Mesothelial cell of epicardium (in vitro differentiated cells): ENCODE measurements at regions not wholly inside any gene's neighbourhood (a gene's known extent, or its start where the extent isn't known, plus 50 kb on each side); places are given as distances from the start of the nearest gene placed in this dataset.

ENCODE experiments used
- DNase-seq, 2 experiments: peaks; one replicate each; pipeline ENCODE4 v3.0.0; 2021; ENCODE audit warnings: low spot score in 2 of 2; ENCODE audit not compliant: unreplicated experiment in 2 of 2
- H3K27ac Mint-ChIP-seq: 2 replicates; pipeline ENCODE4 v1.8.0; 2021; ENCODE audit warnings: mixed read lengths
- H3K27me3 Mint-ChIP-seq: 2 replicates; pipeline ENCODE4 v1.8.0; 2021; ENCODE audit warnings: low read depth, mixed read lengths
- H3K36me3 Mint-ChIP-seq: 2 replicates; pipeline ENCODE4 v1.8.0; 2021; ENCODE audit warnings: mixed read lengths
- H3K4me1 Mint-ChIP-seq: 2 replicates; pipeline ENCODE4 v1.8.0; 2021; ENCODE audit warnings: mixed read lengths
- H3K4me3 Mint-ChIP-seq: 2 replicates; pipeline ENCODE4 v1.8.0; 2021; ENCODE audit warnings: mild to moderate bottlenecking, moderate library complexity, mixed read lengths
- H3K9me3 Mint-ChIP-seq: 2 replicates; pipeline ENCODE4 v1.8.0; 2021; ENCODE audit warnings: mixed read lengths
- TF ChIP-seq, protein P1 (sequence below): fragments of 200-600 bp; sonication (generic); IDR thresholded peaks from one replicate; pipeline ENCODE4 v1.5.0; 2021; ENCODE audit warnings: antibody characterized with exemption; ENCODE audit not compliant: unreplicated experiment

DNA sequence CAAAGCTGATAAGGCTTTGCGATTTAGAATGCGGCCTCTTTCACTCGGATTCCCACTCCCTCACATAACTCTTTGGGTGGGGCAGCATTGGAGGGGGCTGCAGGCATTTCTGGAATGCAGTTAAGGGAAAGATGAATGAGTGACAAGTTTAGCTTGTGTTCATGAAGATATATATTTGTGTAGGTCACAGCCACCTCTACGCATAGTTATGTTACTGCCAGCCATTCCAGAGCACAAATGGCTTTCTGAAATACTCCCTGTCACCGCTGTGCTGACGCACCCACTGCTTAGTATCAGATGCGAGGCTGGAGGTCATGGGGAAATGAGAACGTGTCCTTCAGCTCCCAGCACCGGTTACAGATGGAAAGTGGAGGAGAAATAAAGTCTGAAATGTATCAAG lies 54.1 kb upstream of the ATP1A1 start:
- TF ChIP-seq, protein P1, sequence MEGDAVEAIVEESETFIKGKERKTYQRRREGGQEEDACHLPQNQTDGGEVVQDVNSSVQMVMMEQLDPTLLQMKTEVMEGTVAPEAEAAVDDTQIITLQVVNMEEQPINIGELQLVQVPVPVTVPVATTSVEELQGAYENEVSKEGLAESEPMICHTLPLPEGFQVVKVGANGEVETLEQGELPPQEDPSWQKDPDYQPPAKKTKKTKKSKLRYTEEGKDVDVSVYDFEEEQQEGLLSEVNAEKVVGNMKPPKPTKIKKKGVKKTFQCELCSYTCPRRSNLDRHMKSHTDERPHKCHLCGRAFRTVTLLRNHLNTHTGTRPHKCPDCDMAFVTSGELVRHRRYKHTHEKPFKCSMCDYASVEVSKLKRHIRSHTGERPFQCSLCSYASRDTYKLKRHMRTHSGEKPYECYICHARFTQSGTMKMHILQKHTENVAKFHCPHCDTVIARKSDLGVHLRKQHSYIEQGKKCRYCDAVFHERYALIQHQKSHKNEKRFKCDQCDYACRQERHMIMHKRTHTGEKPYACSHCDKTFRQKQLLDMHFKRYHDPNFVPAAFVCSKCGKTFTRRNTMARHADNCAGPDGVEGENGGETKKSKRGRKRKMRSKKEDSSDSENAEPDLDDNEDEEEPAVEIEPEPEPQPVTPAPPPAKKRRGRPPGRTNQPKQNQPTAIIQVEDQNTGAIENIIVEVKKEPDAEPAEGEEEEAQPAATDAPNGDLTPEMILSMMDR, result no peak
- Mint-ChIP-seq H3K4me3 (peak overlapping the region; percentile 34), H3K27ac (peak overlapping the region; percentile 98), H3K27me3 (peaks cover 5% of the 10 kb centered on the region), H3K9me3 (no peaks in the 10 kb centered on the region), H3K36me3 (no peaks in the 10 kb centered on the region), H3K4me1 (peaks cover 62% of the 10 kb centered on the region)
- DNase-seq, result peak in 1 of 2 experiments; percentile 51

DNA sequence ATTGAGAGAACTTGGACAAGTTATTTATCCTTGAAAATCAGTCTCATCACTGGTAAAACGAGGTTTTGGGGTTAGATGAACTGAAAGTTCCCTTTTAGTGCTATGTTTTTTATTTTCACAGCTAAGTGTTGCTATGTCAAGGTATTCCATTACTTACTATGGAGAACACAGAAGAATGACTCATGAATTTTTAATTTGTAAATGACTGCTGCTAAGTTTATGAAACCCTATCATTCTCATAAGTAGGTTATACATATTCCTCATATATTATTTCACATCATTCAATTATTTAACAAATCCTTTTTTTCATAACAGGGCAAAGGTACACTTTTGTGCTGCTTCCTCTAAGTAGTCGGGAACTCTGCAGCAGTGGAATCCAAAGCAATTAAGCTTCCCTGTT lies 52.2 kb upstream of the ATP1A1 start:
- Mint-ChIP-seq H3K27me3 (peaks cover 5% of the 10 kb centered on the region), H3K36me3 (no peaks in the 10 kb centered on the region), H3K9me3 (no peaks in the 10 kb centered on the region), H3K4me3 (no peak overlapping the region), H3K4me1 (peaks cover 61% of the 10 kb centered on the region), H3K27ac (peak overlapping the region; percentile 71)
- no peak for DNase-seq
- TF ChIP-seq, protein P1, result no peak

DNA sequence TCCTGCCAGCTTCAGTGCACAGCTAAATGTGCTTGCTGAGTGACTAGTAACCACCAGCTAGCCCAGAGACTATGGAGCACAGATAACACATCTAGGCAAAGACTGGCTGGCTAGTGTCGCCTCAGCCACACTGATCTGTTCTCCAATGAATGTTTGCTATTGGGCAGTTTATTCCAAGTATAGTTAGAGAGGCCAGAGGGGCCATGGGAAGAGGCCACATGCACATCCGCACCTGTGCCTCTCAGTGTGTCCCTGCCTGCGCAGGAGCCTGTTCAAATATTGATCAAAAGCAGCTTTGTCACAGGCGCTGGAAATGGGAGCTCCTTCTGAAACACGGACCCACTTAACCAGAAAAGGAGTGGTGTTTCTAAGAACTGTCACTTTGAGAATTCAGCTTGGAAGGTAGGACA lies 51.3 kb upstream of the ATP1A1 start:
- Mint-ChIP-seq H3K4me3 (no peak overlapping the region), H3K36me3 (no peaks in the 10 kb centered on the region), H3K9me3 (no peaks in the 10 kb centered on the region), H3K27ac (no peak overlapping the region), H3K4me1 (peaks cover 54% of the 10 kb centered on the region), H3K27me3 (peaks cover 5% of the 10 kb centered on the region)
- DNase-seq, result no peak
- TF ChIP-seq, protein P1, result no peak

DNA sequence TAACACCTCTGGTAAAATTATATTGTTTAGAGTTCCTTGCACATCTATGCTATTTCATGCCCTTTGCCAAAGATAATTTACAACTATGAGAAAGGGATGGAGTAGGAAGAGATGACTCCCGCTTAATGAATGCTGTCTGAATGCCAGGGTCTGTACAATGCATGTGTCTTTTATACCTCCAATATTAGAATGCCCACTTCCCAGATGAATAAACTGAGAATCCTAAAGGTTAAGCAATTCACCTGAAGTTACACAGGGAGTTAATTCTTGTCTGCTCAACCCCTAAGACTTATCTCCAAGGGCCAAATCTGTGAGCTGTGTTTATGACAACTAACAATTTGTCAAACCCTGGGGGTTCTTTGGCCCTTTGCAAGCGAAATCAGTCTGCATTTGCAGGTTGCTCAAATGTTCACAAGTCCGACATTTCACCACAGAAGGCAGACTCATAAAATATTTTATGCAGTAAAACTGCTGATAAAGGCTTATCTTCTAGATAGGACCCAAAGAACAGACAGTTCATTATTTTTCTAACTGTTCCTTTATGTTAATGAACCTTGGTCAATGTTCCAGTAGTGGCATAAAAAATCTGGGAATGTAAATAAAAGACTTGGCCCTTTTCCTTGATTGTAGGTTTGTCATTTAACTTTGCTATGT lies 50.2 kb upstream of the ATP1A1 start:
- Mint-ChIP-seq H3K9me3 (no peaks in the 10 kb centered on the region), H3K27me3 (peaks cover 5% of the 10 kb centered on the region), H3K36me3 (no peaks in the 10 kb centered on the region), H3K4me3 (no peak overlapping the region), H3K4me1 (peaks cover 48% of the 10 kb centered on the region), H3K27ac (peak overlapping the region; percentile 8)
- TF ChIP-seq, protein P1, result no peak
- DNase-seq, result no peak
